HCT116 (cell line): ENCODE measurements at regions not wholly inside any gene's neighbourhood (a gene's known extent, or its start where the extent isn't known, plus 50 kb on each side); places are given as distances from the start of the nearest gene placed in this dataset.

Experiments used
- CEBPB ChIP-seq: IDR thresholded peaks from 2 replicates; pipeline ENCODE4 v1.6.1; 2012; ENCODE audit warnings: low read depth
- EZH2phosphoT487 ChIP-seq: fragments of 200-600 bp; IDR thresholded peaks from 2 replicates; pipeline ENCODE4 v1.6.1; 2018; ENCODE audit warnings: antibody characterized with exemption, borderline replicate concordance
- FOSL1 ChIP-seq: IDR thresholded peaks from 2 replicates; pipeline ENCODE4 v1.6.1; 2012; ENCODE audit warnings: low read depth
- JUND ChIP-seq: IDR thresholded peaks from 2 replicates; pipeline ENCODE4 v1.6.1; 2012
- MAX ChIP-seq: IDR thresholded peaks from 2 replicates; pipeline ENCODE4 v1.6.1; 2012
- POLR2A ChIP-seq: IDR thresholded peaks from 2 replicates; pipeline ENCODE4 v1.7.0; 2011; ENCODE audit warnings: borderline replicate concordance; ENCODE audit not compliant: insufficient read depth, insufficient read length; ENCODE audit errors: extremely low read depth
- POLR2AphosphoS5 ChIP-seq: IDR thresholded peaks from 2 replicates; pipeline ENCODE4 v1.6.1; 2011; ENCODE audit warnings: mild to moderate bottlenecking, low read depth, low read length, moderate library complexity
- SP1 ChIP-seq: IDR thresholded peaks from 2 replicates; pipeline ENCODE4 v1.6.1; 2012; ENCODE audit warnings: low read depth
- YY1 ChIP-seq: IDR thresholded peaks from 2 replicates; pipeline ENCODE4 v1.6.1; 2011; ENCODE audit warnings: low read length, low read depth, moderate library complexity, mild to moderate bottlenecking; ENCODE audit not compliant: insufficient replicate concordance; ENCODE audit errors: extremely low read depth
- TF ChIP-seq, protein P1 (sequence below), 3 experiments: fragments of 200-600 bp in 1 of 3; sonication (generic) in 1 of 3; IDR thresholded peaks in 2 of 3; conservative IDR thresholded peaks in 1 of 3; 2 replicates each; pipeline ENCODE4 v1.5.1; 2012 to 2017; ENCODE audit warnings: low read depth in 2 of 3, low read length in 2 of 3, antibody characterized with exemption in 1 of 3, borderline replicate concordance in 1 of 3, control low read depth in 1 of 3, mild to moderate bottlenecking in 1 of 3, mixed read lengths in 1 of 3, mixed run types in 1 of 3, moderate library complexity in 1 of 3; ENCODE audit not compliant: insufficient read depth in 1 of 3
- TF ChIP-seq, protein P2 (sequence below): IDR thresholded peaks from 2 replicates; pipeline ENCODE4 v1.6.1; 2012; ENCODE audit warnings: low read depth

DNA sequence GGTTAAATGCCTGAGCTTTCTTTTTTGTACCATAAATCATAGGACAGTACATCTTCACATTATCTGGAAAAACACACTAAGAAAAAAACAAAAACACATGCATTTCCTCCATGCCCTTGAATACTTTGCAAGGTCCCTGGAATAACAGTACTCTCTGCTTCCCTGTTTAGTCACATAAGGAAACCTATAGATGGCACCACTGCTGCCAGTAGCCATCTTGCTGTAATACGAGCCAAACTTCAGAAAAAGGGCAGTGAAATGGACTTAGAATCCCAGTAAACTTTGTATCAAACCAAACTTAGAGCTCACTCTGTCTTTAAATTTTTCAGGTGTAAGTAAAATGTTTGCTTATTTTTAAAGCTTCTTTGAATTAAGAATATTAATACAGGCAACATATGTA lies 435.5 kb downstream of the KCNJ2 start:
- TF ChIP-seq, protein P1, sequence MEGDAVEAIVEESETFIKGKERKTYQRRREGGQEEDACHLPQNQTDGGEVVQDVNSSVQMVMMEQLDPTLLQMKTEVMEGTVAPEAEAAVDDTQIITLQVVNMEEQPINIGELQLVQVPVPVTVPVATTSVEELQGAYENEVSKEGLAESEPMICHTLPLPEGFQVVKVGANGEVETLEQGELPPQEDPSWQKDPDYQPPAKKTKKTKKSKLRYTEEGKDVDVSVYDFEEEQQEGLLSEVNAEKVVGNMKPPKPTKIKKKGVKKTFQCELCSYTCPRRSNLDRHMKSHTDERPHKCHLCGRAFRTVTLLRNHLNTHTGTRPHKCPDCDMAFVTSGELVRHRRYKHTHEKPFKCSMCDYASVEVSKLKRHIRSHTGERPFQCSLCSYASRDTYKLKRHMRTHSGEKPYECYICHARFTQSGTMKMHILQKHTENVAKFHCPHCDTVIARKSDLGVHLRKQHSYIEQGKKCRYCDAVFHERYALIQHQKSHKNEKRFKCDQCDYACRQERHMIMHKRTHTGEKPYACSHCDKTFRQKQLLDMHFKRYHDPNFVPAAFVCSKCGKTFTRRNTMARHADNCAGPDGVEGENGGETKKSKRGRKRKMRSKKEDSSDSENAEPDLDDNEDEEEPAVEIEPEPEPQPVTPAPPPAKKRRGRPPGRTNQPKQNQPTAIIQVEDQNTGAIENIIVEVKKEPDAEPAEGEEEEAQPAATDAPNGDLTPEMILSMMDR (IDR thresholded peaks at IDR 0.05 in 2 of 3, conservative IDR thresholded peaks at IDR 0.05 in 1 of 3; ENCODE audit: borderline replicate concordance in 1 of 3, insufficient read depth in 1 of 3, low read depth in 2 of 3, low read length in 2 of 3): peak in 2 of 3 experiments; percentile 23 to 45; a peak in 3 of 6 replicates
- TF ChIP-seq YY1 (peak; percentile 78), EZH2phosphoT487 (no peak), POLR2A (no peak), SP1 (no peak), MAX (no peak), JUND (no peak), CEBPB (no peak), FOSL1 (no peak), POLR2AphosphoS5 (no peak)
- TF ChIP-seq, protein P2, sequence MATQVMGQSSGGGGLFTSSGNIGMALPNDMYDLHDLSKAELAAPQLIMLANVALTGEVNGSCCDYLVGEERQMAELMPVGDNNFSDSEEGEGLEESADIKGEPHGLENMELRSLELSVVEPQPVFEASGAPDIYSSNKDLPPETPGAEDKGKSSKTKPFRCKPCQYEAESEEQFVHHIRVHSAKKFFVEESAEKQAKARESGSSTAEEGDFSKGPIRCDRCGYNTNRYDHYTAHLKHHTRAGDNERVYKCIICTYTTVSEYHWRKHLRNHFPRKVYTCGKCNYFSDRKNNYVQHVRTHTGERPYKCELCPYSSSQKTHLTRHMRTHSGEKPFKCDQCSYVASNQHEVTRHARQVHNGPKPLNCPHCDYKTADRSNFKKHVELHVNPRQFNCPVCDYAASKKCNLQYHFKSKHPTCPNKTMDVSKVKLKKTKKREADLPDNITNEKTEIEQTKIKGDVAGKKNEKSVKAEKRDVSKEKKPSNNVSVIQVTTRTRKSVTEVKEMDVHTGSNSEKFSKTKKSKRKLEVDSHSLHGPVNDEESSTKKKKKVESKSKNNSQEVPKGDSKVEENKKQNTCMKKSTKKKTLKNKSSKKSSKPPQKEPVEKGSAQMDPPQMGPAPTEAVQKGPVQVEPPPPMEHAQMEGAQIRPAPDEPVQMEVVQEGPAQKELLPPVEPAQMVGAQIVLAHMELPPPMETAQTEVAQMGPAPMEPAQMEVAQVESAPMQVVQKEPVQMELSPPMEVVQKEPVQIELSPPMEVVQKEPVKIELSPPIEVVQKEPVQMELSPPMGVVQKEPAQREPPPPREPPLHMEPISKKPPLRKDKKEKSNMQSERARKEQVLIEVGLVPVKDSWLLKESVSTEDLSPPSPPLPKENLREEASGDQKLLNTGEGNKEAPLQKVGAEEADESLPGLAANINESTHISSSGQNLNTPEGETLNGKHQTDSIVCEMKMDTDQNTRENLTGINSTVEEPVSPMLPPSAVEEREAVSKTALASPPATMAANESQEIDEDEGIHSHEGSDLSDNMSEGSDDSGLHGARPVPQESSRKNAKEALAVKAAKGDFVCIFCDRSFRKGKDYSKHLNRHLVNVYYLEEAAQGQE: no peak
